GM18519 (cell line): ENCODE measurements at regions not wholly inside any gene's neighbourhood (a gene's known extent, or its start where the extent isn't known, plus 50 kb on each side); places are given as distances from the start of the nearest gene placed in this dataset.
"Not testable (repeated sequence)": the region's sequence is repeated elsewhere in the genome, so short reads cannot be mapped to it uniquely, and the experiment has no call there.

Experiments
- ATAC-seq: cut with Tn5 transposase; IDR thresholded peaks from one replicate; pipeline ENCODE4 v1.9.1; 2021; ENCODE audit warnings: mild to moderate bottlenecking, moderate library complexity; ENCODE audit not compliant: unreplicated experiment, low FRiP score

DNA sequence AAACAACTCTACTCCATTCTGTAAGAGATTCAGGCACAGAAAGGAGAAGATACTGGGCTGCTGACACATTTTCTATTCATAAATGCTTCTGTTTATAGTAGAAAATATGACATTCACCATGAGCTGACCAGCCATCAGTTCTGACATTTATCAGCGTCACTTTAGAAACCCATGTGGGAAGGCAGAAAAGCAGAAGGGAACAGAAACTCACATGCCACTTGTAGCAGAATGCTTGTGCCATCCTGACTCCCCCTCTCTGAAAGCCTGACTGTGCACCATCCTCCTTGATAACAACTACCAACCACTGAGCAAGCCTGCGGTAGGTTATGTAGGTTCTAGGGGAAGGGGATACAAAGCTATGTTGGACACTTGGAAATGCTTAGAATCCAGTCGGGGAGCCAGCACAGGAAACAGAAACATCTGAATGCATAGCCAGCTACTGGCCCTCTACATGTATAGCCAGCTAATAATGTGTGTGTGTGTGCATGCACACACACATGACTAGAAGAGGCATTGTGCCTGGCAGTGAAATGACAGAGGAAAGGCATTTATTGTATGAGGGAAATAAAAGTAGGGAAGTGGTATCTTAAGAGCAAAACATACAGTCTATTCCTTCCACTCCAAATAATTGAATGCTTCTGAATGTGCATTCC, 104.3 kb downstream of the SPDYE17 start:
- peak; percentile 45 for ATAC-seq

DNA sequence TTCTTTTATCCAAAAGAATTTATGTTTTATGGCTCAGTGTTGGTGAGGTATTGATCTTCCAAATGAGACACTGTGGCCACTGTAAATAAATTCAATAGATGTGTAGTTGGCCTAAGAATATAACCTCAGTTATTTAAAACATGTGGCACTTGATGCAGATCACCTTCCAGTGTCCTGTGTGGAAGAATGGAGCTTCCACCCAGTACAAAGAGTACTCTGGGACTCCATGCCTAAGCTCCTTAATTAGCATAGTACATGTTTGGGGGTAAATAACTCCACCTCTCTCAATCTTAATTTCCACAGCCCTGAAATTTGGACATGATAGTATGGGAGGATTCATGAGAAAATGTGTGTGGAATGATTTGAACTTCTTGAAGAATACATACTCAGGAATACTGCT, 105.7 kb downstream of the SPDYE17 start:
- not testable (repeated sequence) for ATAC-seq

DNA sequence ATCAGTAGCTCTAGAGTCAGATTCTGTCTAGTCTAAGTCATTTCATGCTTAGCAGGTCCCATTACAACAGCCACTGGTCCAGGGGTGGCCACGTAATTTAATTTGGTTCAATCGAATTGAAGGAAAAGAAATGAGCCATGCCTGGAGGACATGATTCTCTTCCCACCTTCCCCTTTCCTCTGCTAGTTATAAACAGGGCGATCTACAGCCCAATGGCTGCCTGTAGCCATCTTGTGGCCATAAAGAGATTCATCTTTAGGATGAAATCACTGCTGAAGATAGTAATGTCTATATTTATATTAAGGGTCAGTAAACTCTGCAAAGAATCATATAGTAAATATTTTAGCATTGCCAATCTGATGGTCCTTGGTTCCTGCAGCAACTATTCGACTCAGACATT, 107.4 kb downstream of the SPDYE17 start:
- not testable (repeated sequence) for ATAC-seq

DNA sequence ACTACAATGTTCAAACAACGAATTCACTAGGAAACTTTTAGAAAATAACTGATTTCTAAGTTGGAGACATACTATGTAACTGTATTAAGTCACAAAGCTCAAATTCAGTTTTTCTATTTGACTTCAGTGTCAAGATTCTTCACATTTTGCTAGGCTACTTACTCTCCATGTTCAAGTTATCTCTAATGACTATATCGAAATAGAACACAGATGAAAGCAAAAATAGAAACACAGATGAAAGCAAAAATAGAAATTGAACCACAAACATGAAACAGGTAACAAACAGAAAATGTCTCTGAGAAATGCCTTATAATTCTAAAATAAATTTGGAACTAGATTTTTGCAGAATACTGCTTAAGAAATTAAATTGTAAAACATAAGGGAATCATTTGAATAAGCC, 113.5 kb downstream of the SPDYE17 start:
- ATAC-seq, result not testable (repeated sequence)

DNA sequence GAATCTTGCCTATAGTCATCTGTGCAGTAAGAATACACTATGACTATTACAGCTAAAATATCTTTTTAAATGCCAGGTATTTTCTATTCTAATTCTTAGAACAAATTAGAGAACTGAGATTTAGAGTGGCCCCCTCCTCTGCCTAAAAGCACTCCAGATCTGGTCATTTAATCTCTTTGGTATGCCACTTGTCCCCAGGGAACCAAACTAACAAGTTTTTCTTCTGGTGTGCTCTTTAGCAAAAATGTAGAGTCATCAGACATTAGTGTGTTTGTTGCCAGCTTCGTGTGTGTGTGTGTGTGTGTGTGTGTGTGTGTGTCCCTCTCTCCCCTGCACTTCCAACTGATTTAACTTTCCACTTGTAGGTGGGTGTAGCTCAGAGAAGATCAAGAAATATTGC, 117.8 kb downstream of the SPDYE17 start:
- ATAC-seq, result not testable (repeated sequence)

DNA sequence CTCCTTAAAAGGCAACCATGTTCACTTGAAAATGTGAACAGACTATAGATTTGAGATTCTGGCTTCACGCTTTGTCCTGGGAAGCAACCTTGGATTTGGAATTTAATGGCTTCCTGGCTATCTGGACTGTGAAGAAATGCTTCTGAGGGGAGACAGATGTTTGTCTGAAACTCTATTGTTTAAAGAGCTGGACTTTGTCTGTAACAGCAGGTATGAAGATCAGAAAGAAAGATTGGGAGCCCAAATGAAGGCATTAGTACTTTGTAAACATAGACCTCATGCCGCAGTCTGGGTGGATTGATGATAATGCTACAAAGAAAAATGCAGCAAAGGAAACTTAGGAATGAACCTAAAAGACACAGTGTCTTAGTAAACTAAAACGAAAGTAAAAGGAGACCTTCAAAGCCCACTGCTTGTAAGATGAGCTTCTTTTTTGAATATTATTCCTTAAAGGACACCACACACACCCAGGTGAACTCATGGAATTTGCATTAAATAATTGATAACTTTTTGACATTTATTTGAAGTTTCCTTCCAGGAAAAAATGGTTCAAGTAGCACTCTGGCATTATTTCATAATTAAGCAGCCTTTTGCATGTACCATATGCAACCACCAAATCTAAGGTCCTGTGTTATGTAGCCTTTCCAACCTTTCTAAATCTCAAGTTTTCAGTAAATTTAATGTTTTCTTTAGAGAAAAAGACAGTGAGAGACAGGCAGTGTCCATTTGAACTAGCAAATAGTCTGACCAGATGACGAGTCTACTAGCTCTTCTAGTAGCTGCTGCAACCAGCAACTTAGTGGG, 119.9 kb downstream of the SPDYE17 start:
- ATAC-seq, result not testable (repeated sequence)

DNA sequence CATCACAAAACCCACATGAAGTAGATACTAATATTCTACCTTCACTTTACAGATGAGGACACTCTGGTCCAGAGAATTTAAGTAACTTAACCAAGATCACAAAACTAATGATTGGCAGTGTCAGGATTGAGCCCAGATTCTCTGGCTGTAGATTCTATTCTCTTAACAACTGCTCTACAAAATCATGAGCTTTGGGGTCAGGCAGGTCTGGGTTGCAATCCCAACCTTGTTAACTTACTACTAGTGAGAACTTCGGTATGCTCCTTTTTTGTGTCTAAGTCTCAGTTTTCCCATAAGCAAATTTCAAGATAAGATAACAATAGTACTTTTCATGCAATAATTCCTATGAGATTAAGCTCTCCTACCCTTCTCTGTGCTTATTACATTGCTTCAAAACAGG, 127.5 kb downstream of the SPDYE17 start:
- not testable (repeated sequence) for ATAC-seq

DNA sequence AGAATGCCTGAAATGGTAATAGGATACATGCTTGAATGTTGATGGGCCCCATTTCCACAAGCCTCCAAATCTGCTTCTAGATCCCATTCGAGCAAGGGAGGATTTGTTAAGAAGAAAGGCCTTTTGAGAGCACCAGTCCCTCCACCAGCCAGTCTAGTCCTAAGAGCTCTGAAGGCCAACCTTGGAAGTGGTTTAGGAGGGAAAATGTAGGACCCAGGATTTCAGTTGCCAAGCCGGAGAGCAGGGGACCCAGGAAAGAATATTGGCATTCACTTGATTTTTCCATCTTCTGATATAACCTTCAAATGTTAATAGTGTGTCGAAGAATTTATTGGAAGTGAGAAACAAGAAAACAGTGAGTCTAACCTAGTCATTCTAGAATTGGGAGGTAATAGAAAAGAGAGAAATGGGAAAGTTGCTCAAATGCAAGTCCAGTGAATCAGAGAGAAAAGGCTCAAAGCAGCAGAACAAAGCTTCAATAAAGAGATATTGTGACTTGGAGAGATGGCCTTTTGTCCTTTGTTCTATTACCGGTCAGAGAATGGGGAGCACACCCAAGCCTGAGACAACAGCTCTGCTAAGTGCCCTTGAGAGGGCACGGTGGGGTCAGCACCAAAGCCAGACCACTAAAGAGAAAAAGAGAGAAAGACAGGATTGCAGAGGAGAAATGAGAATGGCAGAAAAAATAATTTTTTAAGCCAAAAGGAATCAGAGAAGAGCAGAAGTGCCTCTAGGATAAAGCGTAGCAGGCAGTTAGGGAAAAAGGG, 130.0 kb downstream of the SPDYE17 start:
- ATAC-seq, result not testable (repeated sequence)

DNA sequence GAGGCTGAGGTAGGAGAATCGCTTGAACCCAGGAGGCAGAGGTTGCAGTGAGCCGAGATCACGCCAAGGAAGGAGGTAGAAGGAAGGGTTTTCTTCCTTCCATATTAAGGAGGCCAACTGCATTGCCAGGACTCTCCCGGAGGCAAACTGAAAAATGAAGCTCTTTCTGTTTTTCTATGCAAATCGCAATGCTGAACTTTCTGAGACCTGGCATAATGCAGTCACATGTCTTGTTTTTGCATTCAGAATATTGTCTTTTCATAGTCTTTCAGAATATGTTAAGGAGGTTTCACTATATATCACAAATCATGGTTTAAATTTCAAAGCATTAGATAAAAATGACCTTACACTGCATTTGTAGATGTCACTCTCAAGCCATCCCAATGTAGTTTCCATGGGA, 133.4 kb downstream of the SPDYE17 start:
- not testable (repeated sequence) for ATAC-seq

DNA sequence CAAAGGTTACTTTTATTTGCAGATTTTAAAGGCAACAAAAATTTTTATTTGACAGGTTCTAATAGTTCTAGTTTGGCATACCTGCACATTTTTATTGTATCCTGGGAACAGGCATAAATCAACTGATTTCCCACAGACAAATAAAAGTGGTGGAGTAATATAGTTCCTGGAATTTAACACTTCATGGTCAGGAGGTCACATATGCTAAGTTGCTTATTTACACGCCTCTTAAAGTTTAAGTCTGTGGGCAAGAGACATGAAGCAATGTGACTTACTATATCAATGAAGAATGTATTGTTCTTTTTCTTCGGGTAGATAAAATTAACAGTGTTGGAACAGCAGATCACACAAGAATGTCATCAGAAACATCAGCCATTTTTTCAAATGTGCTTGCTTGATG, 135.2 kb downstream of the SPDYE17 start:
- ATAC-seq, result not testable (repeated sequence)

DNA sequence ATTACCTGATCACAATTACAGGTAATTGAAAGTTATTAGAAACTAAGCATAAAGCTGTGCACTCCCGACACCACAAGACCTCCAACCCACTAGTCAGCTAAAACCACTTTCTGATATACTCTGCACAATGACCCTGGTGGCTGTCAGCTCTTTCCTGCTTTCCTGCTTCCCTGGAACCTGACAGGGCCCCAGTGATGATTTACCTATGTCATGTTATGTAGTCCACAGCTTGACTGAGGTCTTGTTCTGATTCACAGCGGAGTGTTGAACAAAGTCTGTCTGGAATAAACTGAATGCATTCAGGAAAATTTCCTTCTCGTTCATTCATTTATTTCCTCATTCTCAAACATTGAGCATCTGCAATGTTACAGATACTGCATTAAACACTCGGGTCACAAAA, 136.5 kb downstream of the SPDYE17 start:
- ATAC-seq, result not testable (repeated sequence)

DNA sequence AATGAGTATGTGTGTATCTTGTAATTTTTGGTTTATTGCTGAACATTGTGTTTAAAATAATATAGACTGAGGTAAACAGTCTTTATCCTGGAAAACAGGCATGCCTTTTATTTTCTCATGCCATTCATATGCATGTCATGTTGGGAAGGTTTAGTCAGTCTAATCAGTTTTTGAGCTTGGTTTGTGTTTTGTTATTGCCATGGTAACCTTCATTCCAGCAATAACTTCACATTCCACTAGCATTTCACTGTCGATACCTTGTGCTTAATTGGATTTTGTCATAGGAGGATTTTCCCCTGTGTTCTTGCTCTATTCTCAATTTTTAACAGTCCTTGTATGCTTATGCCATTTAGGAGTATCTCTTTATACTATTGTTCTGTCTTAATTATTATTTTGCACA, 140.4 kb downstream of the SPDYE17 start:
- ATAC-seq, result not testable (repeated sequence)

DNA sequence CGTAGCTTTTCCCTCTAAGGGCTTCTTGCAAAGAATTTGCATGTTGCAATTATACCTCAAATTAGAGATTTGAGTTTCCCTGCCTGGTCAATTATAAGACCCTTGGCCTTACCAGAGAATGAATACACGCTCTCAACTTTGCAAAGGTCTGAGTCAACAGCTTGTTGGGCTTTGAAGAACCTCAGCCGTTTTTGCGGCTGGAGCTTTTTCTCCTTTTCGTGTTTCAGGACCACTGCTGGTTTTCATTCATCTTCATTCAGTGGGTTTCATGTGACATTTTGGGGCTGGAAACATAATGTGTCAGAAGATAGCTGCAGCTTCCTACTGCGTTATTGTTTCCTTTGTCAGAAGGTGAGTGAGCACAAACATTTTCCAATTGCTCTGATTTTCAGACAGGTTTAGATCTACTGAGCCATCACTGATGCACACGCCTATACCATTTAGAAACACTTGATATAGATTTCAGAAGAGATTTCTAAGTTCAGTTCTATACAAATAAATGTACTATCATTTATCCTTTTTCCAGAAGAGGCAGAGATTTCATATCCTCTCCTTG, 152.3 kb downstream of the SPDYE17 start:
- ATAC-seq, result not testable (repeated sequence)

DNA sequence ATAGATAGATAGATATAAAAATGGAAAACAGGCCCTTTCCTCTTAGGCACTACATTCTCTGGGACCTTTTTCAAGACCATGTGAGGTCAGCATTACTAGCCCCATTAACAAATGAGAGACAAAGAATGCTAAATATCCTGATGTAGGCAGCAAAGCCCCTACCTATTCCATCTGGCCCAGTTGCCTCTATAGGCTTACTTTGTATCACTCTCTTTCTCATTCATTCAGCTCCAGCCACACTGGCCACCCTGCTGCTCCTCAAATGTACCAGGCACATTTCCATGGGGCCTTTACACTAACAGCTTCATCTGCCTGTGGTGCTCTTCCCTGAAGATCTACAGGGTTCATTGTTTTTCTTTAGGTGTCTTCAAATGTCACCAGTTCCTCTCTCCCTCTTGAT, 156.4 kb downstream of the SPDYE17 start:
- not testable (repeated sequence) for ATAC-seq

DNA sequence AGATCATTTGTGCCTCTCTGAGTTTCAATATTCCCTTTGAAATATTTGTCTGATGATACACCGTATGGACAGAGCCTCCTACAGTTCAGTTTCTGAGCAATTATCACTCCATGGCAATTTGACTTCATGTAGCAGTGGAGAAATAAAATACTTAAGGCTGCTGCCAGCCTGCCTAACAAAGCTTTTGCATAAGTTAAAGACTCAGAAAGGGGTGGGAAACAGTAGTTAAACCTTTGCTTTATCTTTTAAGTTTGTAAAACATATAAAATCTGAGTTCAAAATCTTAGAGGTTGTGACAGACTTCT, 161.7 kb downstream of the SPDYE17 start:
- not testable (repeated sequence) for ATAC-seq

DNA sequence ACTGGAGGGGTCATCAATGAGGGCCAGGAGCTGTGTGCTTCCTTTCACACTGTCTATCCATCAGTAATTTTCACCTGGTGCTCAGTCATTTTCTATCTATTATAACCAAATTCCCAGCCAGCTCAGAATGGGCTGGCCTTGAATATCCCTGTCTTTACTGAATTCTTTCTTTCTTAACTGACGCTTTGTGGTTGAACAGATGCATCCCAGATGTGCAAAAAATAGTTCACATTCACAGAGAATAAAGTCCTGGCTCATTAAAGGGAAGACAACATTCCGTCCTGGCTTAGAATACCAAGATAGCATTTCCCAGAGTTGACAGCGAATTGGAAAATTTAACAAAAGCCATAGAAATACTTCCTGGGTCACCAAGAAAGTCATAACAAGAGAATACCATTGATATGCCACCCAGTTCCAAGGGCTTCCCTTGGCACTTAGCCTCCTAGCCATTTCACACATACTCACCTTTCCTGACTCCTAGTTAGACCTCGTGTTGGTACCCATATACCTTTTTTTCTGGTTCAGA, 164.7 kb downstream of the SPDYE17 start:
- ATAC-seq, result not testable (repeated sequence)

DNA sequence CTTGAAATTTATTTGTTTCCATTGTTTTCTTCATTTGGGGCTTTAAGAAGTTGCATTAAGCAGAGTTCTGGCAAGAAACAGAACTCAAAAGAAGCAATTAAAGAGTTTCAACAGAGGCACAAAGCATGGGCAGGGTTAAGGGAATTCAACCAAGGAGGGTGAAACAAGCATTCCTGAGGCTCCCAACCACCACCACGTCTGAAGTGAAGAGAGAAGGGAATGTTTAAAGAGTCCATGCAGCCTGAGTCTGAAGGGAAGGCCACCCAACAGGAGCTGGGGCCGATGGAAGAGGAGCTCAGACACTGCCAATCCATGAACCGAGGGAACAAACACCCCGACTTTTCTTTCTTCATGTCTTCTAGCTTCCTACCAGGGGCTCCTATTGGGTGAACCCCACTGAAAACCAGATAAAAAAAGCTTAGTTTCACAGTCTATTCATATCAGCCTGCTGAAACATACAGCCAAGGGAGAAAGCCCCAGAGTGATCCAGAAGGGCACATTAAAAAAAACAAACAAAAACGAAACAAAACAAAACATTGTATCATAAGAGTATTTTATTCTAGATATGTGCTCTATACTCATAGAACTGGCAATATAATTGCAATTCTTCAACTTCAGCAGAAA, 168.9 kb downstream of the SPDYE17 start:
- ATAC-seq, result not testable (repeated sequence)

DNA sequence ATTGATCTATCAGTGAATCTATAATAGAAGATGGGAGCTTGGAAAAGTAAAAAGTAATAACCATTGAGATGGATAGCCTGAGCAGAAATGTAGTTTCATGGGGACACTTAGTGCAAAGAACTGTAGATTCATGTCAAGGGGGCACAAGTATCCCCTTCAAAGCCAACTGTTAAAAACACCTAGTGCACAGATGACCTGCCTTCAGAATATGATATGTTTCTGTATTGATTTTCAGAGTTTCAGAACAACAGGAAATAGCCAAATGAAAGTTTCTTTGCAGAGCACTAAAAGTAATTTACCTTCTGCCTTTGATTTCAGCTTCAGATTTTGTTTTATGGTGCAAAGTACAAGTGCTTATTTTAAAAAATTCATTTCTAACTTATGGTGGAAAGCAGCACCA, 169.9 kb downstream of the SPDYE17 start:
- ATAC-seq, result not testable (repeated sequence)

DNA sequence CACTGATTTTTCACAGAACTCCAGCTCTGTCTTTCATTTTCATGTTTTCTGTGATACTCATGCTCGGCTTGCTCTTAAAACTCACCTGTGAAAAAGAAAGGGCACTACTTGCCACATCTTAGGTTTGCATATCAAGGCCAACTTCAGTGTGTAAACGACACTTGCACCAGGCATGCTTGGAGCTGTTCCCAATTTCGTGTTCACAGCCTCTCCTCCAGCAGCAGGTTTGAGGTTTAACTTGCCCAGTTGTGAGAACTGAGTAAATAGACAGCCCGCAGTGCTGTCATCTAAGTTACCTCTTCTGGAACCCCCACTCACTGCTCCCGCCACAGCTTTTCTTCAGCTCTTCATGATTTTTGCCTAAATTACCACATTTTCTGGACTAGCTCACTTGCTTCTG, 172.2 kb downstream of the SPDYE17 start:
- ATAC-seq, result not testable (repeated sequence)

DNA sequence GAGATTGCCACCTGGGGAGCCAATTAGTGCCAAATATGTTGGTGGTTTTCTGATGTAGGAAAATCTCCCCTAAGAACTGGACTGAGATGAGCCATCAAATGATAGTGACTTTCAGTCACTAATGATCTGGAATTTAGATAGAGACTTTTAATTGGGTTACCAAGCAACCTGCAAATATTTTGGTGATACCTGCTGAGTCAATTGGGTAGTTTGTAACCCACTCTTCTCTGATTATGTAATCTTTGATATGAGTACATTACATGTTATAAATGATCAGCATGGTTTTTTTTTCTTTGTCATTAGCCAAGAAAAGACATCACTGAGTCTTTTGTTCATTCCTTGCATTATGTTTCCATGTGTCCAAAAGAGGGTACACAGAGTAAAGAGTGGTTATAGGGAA, 177.5 kb downstream of the SPDYE17 start:
- not testable (repeated sequence) for ATAC-seq
